ENCODE measurements at regions not wholly inside any gene's neighbourhood (a gene's known extent, or its start where the extent isn't known, plus 50 kb on each side); places are given as distances from the start of the nearest gene placed in this dataset.

GRCh38 chr17:71762526-71762925 lies 358.3 kb upstream of the SOX9 start:
- no peak for TF ChIP-seq CTCF (IDR thresholded peaks at IDR 0.05)
- TF ChIP-seq POLR2A (IDR thresholded peaks at IDR 0.05; ENCODE audit: low read depth): no peak
- TF ChIP-seq POLR2AphosphoS5 (IDR thresholded peaks at IDR 0.05): no peak
